ENCODE measurements at regions not wholly inside any gene's neighbourhood (a gene's known extent, or its start where the extent isn't known, plus 50 kb on each side); places are given as distances from the start of the nearest gene placed in this dataset.

DNA sequence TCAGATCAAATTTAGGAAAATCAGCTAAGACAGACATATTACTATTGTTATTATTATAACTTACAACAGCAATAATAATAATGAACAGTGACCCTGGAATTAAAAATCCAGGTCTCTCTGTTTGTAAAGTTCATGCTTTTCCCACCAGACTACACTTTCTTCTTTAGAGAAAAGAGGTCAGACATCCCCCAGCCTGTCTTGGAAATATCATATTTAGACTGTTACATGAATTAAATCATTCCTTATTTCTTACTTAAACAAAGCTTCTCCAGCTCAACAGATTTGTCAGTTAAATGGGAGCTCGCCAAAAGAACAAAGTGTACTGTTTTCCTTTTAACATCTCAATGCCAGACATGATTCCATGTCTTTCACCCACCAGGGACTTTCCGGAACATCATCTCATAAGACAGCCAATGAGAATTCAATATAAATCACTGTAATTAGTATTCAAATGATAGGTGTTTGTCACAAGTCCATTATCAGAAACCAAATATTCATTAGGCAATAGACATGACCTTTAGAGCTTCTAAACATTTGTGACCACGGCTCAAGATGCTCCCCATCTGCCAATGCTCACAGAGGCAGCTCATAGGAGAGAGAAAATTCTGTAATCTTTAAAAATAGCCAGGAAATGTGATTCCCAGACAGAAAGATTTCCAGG lies 351.9 kb downstream of the ENC1 start:
- in situ Hi-C loops (cut with MboI) = no loop called here

More for the DNA sequence above, 351.9 kb downstream of the ENC1 start:
- RAD21 ChIA-PET (ENCODE audit: unreplicated experiment) = no interaction called here
- no peak overlapping the region for H3K9ac ChIP-seq (ENCODE audit: control insufficient read depth, insufficient read depth, low read length)
- POLR2A ChIA-PET = no interaction called here
- no peak overlapping the region for H3K4me3 ChIP-seq
- ATAC-seq = no peak
- intact Hi-C loops (cut with micrococcal nuclease; ENCODE audit: unreplicated experiment) = no loop called here
- FAIRE-seq = no peak
- 22% methylated on average over 3 of the region's 3 CpGs for WGBS (ENCODE audit: insufficient coverage, insufficient replicate concordance, low lambda C conversion rate, missing lambda C conversion rate)
- H3K9me3 ChIP-seq (replicated peaks; ENCODE audit: control insufficient read depth, insufficient read depth, low read length) = no peaks in the 10 kb centered on the region; the same call in 2 of the 3 replicates
- no peaks in the 10 kb centered on the region for H3K36me3 ChIP-seq (ENCODE audit: control insufficient read depth in 2 of 2, insufficient read depth in 2 of 2, low read length in 1 of 2)
- no peaks in the 10 kb centered on the region for H3K27me3 ChIP-seq (replicated peaks in 1 of 2; ENCODE audit: control insufficient read depth in 2 of 2, insufficient read depth in 2 of 2, low read length in 1 of 2)
- no peaks in the 10 kb centered on the region for H4K20me1 ChIP-seq (ENCODE audit: control insufficient read depth, insufficient read depth)
- no peak overlapping the region for H3K27ac ChIP-seq (ENCODE audit: control insufficient read depth, insufficient read depth)
- H3K79me2 ChIP-seq (ENCODE audit: control insufficient read depth, insufficient read depth, low read length) = no peaks in the 10 kb centered on the region
- TF ChIP-seq CBFB (IDR thresholded peaks at IDR 0.05; ENCODE audit: low read depth) (no peak), SP1 (IDR thresholded peaks at IDR 0.05; ENCODE audit: low read depth, low read length) (no peak), ESRRA (IDR thresholded peaks at IDR 0.05; ENCODE audit: low read length) (no peak), RAD51 (IDR thresholded peaks at IDR 0.05) (no peak), ZNF274 (IDR thresholded peaks at IDR 0.05; ENCODE audit: insufficient read depth, insufficient read length) (no peak), NR2C2 (IDR thresholded peaks at IDR 0.05; ENCODE audit: borderline replicate concordance, control insufficient read depth, insufficient read length, low read depth) (no peak), SUZ12 (IDR thresholded peaks at IDR 0.05; ENCODE audit: unreplicated experiment) (no peak), GABPA (IDR thresholded peaks at IDR 0.05; ENCODE audit: low read depth) (no peak), BCL11A (IDR thresholded peaks at IDR 0.05; ENCODE audit: low read depth, low read length) (no peak), HDAC2 (IDR thresholded peaks at IDR 0.05) (no peak), MEF2B (IDR thresholded peaks at IDR 0.05; ENCODE audit: partially characterized antibody, poor library complexity, severe bottlenecking) (no peak), RAD21 (IDR thresholded peaks at IDR 0.05; ENCODE audit: insufficient read depth, low read depth, low read length) (no peak), CBX5 (IDR thresholded peaks at IDR 0.05; ENCODE audit: low read depth) (no peak), ZSCAN29 (IDR thresholded peaks at IDR 0.05) (no peak)
- TF ChIP-seq, protein P1, sequence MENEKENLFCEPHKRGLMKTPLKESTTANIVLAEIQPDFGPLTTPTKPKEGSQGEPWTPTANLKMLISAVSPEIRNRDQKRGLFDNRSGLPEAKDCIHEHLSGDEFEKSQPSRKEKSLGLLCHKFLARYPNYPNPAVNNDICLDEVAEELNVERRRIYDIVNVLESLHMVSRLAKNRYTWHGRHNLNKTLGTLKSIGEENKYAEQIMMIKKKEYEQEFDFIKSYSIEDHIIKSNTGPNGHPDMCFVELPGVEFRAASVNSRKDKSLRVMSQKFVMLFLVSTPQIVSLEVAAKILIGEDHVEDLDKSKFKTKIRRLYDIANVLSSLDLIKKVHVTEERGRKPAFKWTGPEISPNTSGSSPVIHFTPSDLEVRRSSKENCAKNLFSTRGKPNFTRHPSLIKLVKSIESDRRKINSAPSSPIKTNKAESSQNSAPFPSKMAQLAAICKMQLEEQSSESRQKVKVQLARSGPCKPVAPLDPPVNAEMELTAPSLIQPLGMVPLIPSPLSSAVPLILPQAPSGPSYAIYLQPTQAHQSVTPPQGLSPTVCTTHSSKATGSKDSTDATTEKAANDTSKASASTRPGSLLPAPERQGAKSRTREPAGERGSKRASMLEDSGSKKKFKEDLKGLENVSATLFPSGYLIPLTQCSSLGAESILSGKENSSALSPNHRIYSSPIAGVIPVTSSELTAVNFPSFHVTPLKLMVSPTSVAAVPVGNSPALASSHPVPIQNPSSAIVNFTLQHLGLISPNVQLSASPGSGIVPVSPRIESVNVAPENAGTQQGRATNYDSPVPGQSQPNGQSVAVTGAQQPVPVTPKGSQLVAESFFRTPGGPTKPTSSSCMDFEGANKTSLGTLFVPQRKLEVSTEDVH (IDR thresholded peaks at IDR 0.05; ENCODE audit: low read depth, partially characterized antibody) = no peak
- TF ChIP-seq, protein P2, sequence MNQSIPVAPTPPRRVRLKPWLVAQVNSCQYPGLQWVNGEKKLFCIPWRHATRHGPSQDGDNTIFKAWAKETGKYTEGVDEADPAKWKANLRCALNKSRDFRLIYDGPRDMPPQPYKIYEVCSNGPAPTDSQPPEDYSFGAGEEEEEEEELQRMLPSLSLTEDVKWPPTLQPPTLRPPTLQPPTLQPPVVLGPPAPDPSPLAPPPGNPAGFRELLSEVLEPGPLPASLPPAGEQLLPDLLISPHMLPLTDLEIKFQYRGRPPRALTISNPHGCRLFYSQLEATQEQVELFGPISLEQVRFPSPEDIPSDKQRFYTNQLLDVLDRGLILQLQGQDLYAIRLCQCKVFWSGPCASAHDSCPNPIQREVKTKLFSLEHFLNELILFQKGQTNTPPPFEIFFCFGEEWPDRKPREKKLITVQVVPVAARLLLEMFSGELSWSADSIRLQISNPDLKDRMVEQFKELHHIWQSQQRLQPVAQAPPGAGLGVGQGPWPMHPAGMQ (IDR thresholded peaks at IDR 0.05; ENCODE audit: borderline replicate concordance) = no peak
- TF ChIP-seq, protein P3, sequence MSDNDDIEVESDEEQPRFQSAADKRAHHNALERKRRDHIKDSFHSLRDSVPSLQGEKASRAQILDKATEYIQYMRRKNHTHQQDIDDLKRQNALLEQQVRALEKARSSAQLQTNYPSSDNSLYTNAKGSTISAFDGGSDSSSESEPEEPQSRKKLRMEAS (IDR thresholded peaks at IDR 0.05; ENCODE audit: low read depth, low read length) = no peak
- TF ChIP-seq, protein P4, sequence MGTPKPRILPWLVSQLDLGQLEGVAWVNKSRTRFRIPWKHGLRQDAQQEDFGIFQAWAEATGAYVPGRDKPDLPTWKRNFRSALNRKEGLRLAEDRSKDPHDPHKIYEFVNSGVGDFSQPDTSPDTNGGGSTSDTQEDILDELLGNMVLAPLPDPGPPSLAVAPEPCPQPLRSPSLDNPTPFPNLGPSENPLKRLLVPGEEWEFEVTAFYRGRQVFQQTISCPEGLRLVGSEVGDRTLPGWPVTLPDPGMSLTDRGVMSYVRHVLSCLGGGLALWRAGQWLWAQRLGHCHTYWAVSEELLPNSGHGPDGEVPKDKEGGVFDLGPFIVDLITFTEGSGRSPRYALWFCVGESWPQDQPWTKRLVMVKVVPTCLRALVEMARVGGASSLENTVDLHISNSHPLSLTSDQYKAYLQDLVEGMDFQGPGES (IDR thresholded peaks at IDR 0.05) = no peak
- no peak overlapping the region for H2AFZ ChIP-seq (ENCODE audit: control insufficient read depth, low read depth, low read length)
- no peak for DNase-seq (ENCODE audit: low read depth, low spot score)
- SMC1A ChIA-PET (ENCODE audit: uncharacterized antibody, unreplicated experiment) = interaction anchor here (1.5 to 1.7 kb wide), 2 partner anchors 10 to 36 kb away, joined by 3 to 4 read pairs; no protein-coding TSS in a partner anchor
- H3K4me1 ChIP-seq (ENCODE audit: control insufficient read depth, insufficient read depth, low read length) = peaks cover 5% of the 10 kb centered on the region
- H3K4me2 ChIP-seq (ENCODE audit: control insufficient read depth, insufficient read depth) = no peak overlapping the region
- CTCF ChIA-PET = interaction anchor here (0.8 to 1.4 kb wide), 2 partner anchors 10 to 52 kb away, joined by 3 to 5 read pairs; no protein-coding TSS in a partner anchor
- no TSS peak for BruUV-seq (replicated peaks)
